ENCODE measurements at regions not wholly inside any gene's neighbourhood (a gene's known extent, or its start where the extent isn't known, plus 50 kb on each side); places are given as distances from the start of the nearest gene placed in this dataset.

DNA sequence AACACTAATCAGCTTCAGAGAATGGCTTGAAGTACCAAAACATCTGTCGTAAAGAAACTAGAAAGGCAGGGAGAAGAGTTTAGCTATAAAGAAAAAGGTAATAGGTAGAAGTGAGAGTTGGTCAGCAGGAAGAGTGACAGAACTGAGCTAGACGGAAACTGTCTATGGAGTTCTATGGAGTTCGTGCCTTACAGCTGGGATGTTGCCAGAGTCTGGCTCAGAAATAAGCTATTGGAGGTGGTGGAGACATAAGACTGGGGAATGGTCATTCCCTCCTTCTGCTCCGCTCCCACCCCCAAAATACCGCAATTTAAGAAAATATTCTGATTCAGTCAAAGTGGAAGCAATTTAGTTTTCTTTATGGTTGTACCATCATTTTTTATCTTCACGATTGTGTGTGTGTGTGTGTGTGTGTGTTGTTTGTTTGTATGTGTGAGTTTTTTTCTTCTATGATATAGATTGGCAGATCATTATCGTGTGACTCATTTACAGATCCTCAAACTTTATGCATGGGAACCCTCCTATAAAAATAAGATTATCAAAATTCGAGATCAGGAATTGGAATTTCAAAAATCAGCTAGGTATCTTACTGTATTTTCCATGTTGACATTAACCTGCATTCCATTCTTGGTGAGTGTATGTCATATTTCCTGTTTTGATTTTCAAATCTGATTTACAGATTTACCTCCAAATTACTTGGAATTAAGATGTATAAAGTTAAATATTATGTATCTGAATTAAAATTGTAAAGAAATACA, 79.0 kb downstream of the HSPA13 start:
- TF ChIP-seq POLR2AphosphoS5 (IDR thresholded peaks at IDR 0.05) (no peak), EP300 (IDR thresholded peaks at IDR 0.05) (no peak), POLR2A (IDR thresholded peaks at IDR 0.05) (no peak)
- TF ChIP-seq, protein P1, sequence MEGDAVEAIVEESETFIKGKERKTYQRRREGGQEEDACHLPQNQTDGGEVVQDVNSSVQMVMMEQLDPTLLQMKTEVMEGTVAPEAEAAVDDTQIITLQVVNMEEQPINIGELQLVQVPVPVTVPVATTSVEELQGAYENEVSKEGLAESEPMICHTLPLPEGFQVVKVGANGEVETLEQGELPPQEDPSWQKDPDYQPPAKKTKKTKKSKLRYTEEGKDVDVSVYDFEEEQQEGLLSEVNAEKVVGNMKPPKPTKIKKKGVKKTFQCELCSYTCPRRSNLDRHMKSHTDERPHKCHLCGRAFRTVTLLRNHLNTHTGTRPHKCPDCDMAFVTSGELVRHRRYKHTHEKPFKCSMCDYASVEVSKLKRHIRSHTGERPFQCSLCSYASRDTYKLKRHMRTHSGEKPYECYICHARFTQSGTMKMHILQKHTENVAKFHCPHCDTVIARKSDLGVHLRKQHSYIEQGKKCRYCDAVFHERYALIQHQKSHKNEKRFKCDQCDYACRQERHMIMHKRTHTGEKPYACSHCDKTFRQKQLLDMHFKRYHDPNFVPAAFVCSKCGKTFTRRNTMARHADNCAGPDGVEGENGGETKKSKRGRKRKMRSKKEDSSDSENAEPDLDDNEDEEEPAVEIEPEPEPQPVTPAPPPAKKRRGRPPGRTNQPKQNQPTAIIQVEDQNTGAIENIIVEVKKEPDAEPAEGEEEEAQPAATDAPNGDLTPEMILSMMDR (IDR thresholded peaks at IDR 0.05) = no peak
- H3K27ac ChIP-seq = no peak overlapping the region
- no peaks in the 10 kb centered on the region for H3K4me1 ChIP-seq
- no peaks in the 10 kb centered on the region for H3K27me3 ChIP-seq
- intact Hi-C loops (cut with DNase I; ENCODE audit: low total_unique reads) = no loop called here
- no peak for DNase-seq
- H3K9me3 ChIP-seq = no peaks in the 10 kb centered on the region
- H3K4me3 ChIP-seq = no peak overlapping the region
- WGBS, 5 donors = 71 to 82% (median 75%) methylated on average over 8 of the region's 8 CpGs
- no peaks in the 10 kb centered on the region for H3K36me3 ChIP-seq

DNA sequence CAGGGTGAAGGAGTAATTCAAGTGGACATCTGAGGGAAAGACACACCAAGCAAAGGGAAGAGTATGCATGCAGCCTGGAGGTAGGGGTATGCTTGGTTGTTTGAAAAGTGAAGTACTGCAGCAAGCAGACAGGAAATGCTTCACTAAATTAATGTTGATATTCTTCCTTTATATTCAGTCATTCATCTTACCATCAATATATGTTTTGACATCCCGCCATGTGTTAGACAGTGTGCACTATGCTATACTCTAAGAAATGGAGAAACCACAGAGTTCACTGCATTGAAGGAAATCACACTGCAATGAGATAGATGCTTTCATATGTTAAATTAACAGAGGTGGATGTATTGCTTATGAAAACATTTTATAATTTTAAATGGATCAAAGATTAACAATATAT, 82.9 kb downstream of the HSPA13 start:
- WGBS, 5 donors = 93 to 100% (median 97%) methylated on average over 1 of the region's 1 CpG
- intact Hi-C loops (cut with DNase I; ENCODE audit: low total_unique reads) = no loop called here
- Histone ChIP-seq H3K27me3 (no peaks in the 10 kb centered on the region), H3K9me3 (no peaks in the 10 kb centered on the region), H3K4me1 (no peaks in the 10 kb centered on the region), H3K4me3 (no peak overlapping the region), H3K36me3 (no peaks in the 10 kb centered on the region), H3K27ac (no peak overlapping the region)
- DNase-seq = no peak
- TF ChIP-seq, protein P1 (IDR thresholded peaks at IDR 0.05) = no peak
- TF ChIP-seq POLR2A (IDR thresholded peaks at IDR 0.05) (no peak), POLR2AphosphoS5 (IDR thresholded peaks at IDR 0.05) (no peak), EP300 (IDR thresholded peaks at IDR 0.05) (no peak)

DNA sequence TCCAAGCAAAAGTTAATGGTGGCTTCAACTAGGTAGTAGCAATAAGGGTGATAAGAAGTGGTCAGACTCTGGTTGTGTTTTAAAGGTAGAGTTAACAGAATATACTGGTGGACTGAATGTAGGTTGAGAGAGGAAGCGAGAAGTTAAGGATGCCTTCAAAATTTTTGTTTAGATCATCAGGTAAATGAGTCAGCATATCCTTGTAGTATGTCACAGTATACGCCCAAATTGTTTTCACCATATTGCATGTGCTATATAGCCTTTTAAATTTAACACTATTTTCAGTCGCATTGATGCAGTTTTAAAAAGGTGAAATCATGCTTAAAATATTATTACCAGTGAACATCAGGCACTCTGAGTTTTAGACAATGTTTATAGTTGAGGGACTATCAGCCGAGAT, 74.6 kb downstream of the RBM11 start:
- WGBS, 5 donors = 79 to 93% (median 91%) methylated on average over 4 of the region's 4 CpGs
- no peak for DNase-seq
- Histone ChIP-seq H3K4me1 (no peaks in the 10 kb centered on the region), H3K9me3 (no peaks in the 10 kb centered on the region), H3K27ac (no peak overlapping the region), H3K27me3 (no peaks in the 10 kb centered on the region), H3K4me3 (no peak overlapping the region), H3K36me3 (no peaks in the 10 kb centered on the region)
- TF ChIP-seq POLR2A (IDR thresholded peaks at IDR 0.05) (no peak), POLR2AphosphoS5 (IDR thresholded peaks at IDR 0.05) (no peak), EP300 (IDR thresholded peaks at IDR 0.05) (no peak)
- TF ChIP-seq, protein P1 (IDR thresholded peaks at IDR 0.05) = no peak
- intact Hi-C loops (cut with DNase I; ENCODE audit: low total_unique reads) = no loop called here

DNA sequence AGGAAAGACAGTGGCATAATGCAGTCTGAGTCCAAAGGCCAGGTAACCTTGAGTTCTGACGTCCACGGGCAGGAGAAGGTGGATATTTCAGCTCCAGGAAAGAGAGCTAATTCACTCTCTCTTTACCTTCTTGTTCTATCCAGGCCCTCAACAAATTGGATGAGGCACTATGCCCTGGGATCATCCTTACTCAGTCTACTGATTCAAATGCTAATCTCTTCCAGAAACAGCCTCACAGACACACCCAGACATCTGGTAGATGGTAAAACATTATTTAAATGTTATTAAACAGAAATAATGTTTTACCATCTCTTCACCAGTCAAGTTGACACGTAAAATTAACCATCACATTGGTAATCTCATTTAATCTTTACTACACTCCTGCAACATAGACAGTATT, 73.0 kb downstream of the RBM11 start:
- Histone ChIP-seq H3K27me3 (no peaks in the 10 kb centered on the region), H3K9me3 (no peaks in the 10 kb centered on the region), H3K27ac (no peak overlapping the region), H3K36me3 (no peaks in the 10 kb centered on the region), H3K4me3 (no peak overlapping the region), H3K4me1 (peaks cover 0 to 4% (median 0%) of the 10 kb centered on the region in 4 donors)
- intact Hi-C loops (cut with DNase I; ENCODE audit: low total_unique reads) = no loop called here
- DNase-seq = no peak
- 77 to 85% (median 84%) methylated on average over 3 of the region's 3 CpGs for WGBS, 5 donors
- TF ChIP-seq POLR2A (IDR thresholded peaks at IDR 0.05) (no peak), POLR2AphosphoS5 (IDR thresholded peaks at IDR 0.05) (no peak), EP300 (IDR thresholded peaks at IDR 0.05) (no peak)
- TF ChIP-seq, protein P1 (IDR thresholded peaks at IDR 0.05) = no peak

Data from stomach (tissue), 8 donors.